Ovary (tissue), 3 donors: ENCODE measurements at regions not wholly inside any gene's neighbourhood (a gene's known extent, or its start where the extent isn't known, plus 50 kb on each side); places are given as distances from the start of the nearest gene placed in this dataset.

Experiments
- CTCF ChIP-seq, 3 donors: fragments of 450-650 bp in 2 of 3; fragments of 200-600 bp in 1 of 3; IDR thresholded peaks; one replicate each; pipeline versions ENCODE4 v1.5.1 to v1.8.0; 2016 to 2022; ENCODE audit warnings: antibody characterized with exemption in 3 of 3, mild to moderate bottlenecking in 1 of 3
- EP300 ChIP-seq: sonication (generic); formaldehyde crosslinking; IDR thresholded peaks from one replicate; pipeline ENCODE4 v1.6.1; 2017; ENCODE audit warnings: antibody characterized with exemption
- POLR2A ChIP-seq: fragments of 450-650 bp; IDR thresholded peaks from one replicate; pipeline ENCODE4 v1.6.1; 2017; ENCODE audit warnings: antibody characterized with exemption, mild to moderate bottlenecking, moderate library complexity
- donor health status: DM: no; HTN: no; CAD: no.

GRCh38 chr5:154676508-154676907 is 78.7 kb upstream of the LARP1 start:
- TF ChIP-seq EP300 (no peak), CTCF (IDR thresholded peaks at IDR 0.05) (no peak), POLR2A (no peak)
